ENCODE measurements at regions not wholly inside any gene's neighbourhood (a gene's known extent, or its start where the extent isn't known, plus 50 kb on each side); places are given as distances from the start of the nearest gene placed in this dataset.

- intact Hi-C loops (cut with DNase I): no loop called here
- no peaks in the 10 kb centered on the region for H3K9me3 ChIP-seq
- no peak for DNase-seq
- no peaks in the 10 kb centered on the region for H3K27me3 ChIP-seq
- no peaks in the 10 kb centered on the region for H3K36me3 ChIP-seq
- no peaks in the 10 kb centered on the region for H3K4me1 ChIP-seq
- H3K4me3 ChIP-seq: no peak overlapping the region
- TF ChIP-seq, protein P1, sequence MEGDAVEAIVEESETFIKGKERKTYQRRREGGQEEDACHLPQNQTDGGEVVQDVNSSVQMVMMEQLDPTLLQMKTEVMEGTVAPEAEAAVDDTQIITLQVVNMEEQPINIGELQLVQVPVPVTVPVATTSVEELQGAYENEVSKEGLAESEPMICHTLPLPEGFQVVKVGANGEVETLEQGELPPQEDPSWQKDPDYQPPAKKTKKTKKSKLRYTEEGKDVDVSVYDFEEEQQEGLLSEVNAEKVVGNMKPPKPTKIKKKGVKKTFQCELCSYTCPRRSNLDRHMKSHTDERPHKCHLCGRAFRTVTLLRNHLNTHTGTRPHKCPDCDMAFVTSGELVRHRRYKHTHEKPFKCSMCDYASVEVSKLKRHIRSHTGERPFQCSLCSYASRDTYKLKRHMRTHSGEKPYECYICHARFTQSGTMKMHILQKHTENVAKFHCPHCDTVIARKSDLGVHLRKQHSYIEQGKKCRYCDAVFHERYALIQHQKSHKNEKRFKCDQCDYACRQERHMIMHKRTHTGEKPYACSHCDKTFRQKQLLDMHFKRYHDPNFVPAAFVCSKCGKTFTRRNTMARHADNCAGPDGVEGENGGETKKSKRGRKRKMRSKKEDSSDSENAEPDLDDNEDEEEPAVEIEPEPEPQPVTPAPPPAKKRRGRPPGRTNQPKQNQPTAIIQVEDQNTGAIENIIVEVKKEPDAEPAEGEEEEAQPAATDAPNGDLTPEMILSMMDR (IDR thresholded peaks at IDR 0.05): no peak
- no peak overlapping the region for H3K9ac ChIP-seq (ENCODE audit: low read depth in 2 of 2, low read length in 2 of 2)
- H3K27ac ChIP-seq: no peak overlapping the region
Measured at GRCh38 chr16:5578980-5579379, 481.4 kb upstream of the EEF2KMT start.

DNA sequence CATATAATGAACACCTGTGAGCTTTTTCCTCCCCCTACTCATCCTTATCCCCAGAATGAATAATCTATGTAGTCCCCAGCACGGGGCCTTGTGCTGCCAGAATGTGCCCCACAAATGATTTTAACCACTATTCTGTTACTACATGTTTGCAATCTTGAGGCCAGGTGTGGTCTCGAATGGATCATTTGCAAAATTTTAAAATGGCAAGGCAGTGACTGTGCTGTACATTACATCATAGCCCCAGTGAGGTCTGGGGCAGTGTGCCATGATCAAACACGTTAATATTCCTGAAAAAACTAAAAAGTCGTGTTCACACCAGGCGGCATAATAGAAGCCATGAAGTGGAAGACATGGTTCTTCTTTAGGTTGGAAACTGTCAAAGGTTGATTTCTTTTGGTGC lies 479.9 kb upstream of the EEF2KMT start:
- intact Hi-C loops (cut with DNase I): no loop called here
- Histone ChIP-seq H3K4me1 (no peaks in the 10 kb centered on the region), H3K36me3 (no peaks in the 10 kb centered on the region), H3K27ac (no peak overlapping the region), H3K9ac (ENCODE audit: low read depth in 2 of 2, low read length in 2 of 2) (no peak overlapping the region), H3K9me3 (no peaks in the 10 kb centered on the region), H3K27me3 (no peaks in the 10 kb centered on the region), H3K4me3 (no peak overlapping the region)
- no peak for DNase-seq
- TF ChIP-seq, protein P1 (IDR thresholded peaks at IDR 0.05): no peak

GRCh38 chr16:5575646-5576245 lies 478.2 kb upstream of the EEF2KMT start:
- Histone ChIP-seq H3K27ac (no peak overlapping the region), H3K9me3 (no peaks in the 10 kb centered on the region), H3K4me1 (no peaks in the 10 kb centered on the region), H3K36me3 (no peaks in the 10 kb centered on the region), H3K27me3 (no peaks in the 10 kb centered on the region), H3K4me3 (no peak overlapping the region), H3K9ac (ENCODE audit: low read depth in 2 of 2, low read length in 2 of 2) (no peak overlapping the region)
- TF ChIP-seq, protein P1 (IDR thresholded peaks at IDR 0.05): no peak
- intact Hi-C loops (cut with DNase I): no loop called here
- no peak for DNase-seq

GRCh38 chr16:5575121-5575520 lies 477.5 kb upstream of the EEF2KMT start:
- no peak overlapping the region for H3K27ac ChIP-seq
- H3K9me3 ChIP-seq: no peaks in the 10 kb centered on the region
- intact Hi-C loops (cut with DNase I): no loop called here
- no peak for DNase-seq
- H3K27me3 ChIP-seq: no peaks in the 10 kb centered on the region
- H3K9ac ChIP-seq (ENCODE audit: low read depth in 2 of 2, low read length in 2 of 2): no peak overlapping the region
- H3K36me3 ChIP-seq: no peaks in the 10 kb centered on the region
- H3K4me3 ChIP-seq: no peak overlapping the region
- TF ChIP-seq, protein P1 (IDR thresholded peaks at IDR 0.05): no peak
- H3K4me1 ChIP-seq: no peaks in the 10 kb centered on the region

- Histone ChIP-seq H3K27me3 (no peaks in the 10 kb centered on the region), H3K4me1 (no peaks in the 10 kb centered on the region), H3K27ac (no peak overlapping the region), H3K4me3 (no peak overlapping the region), H3K9ac (ENCODE audit: low read depth in 2 of 2, low read length in 2 of 2) (no peak overlapping the region), H3K9me3 (no peaks in the 10 kb centered on the region), H3K36me3 (no peaks in the 10 kb centered on the region)
- no peak for DNase-seq
- TF ChIP-seq, protein P1 (IDR thresholded peaks at IDR 0.05): no peak
- intact Hi-C loops (cut with DNase I): no loop called here
Measured at GRCh38 chr16:5572056-5572455, 474.5 kb upstream of the EEF2KMT start.

All from colonic mucosa (tissue), 4 donors.